ENCODE measurements at regions not wholly inside any gene's neighbourhood (a gene's known extent, or its start where the extent isn't known, plus 50 kb on each side); places are given as distances from the start of the nearest gene placed in this dataset.
"Not testable (repeated sequence)": the region's sequence is repeated elsewhere in the genome, so short reads cannot be mapped to it uniquely, and the experiment has no call there.

DNA sequence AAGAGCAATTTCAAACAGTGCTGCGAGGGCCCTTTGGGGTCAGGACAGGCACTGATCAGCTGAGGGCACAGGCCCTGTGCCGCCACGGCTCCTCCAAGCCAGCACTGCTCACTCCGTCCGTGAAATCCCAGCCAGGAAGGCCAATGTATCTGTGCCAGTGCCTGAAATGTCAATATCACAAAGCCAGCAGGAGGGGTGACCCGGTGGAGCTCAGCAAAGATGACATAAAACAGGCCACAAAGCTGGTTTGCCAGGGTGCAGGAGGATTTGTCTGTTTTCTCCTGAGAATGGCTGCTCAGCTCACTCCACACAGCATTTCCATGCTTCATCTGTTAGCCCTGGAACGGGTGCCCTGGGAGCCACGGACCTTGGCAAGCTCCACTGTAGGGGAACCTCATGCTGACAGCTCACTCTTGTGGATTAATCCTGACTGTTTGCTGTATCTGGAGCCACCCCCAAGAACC lies 192.5 kb upstream of the SULF2 start:
- TF ChIP-seq, protein P1, sequence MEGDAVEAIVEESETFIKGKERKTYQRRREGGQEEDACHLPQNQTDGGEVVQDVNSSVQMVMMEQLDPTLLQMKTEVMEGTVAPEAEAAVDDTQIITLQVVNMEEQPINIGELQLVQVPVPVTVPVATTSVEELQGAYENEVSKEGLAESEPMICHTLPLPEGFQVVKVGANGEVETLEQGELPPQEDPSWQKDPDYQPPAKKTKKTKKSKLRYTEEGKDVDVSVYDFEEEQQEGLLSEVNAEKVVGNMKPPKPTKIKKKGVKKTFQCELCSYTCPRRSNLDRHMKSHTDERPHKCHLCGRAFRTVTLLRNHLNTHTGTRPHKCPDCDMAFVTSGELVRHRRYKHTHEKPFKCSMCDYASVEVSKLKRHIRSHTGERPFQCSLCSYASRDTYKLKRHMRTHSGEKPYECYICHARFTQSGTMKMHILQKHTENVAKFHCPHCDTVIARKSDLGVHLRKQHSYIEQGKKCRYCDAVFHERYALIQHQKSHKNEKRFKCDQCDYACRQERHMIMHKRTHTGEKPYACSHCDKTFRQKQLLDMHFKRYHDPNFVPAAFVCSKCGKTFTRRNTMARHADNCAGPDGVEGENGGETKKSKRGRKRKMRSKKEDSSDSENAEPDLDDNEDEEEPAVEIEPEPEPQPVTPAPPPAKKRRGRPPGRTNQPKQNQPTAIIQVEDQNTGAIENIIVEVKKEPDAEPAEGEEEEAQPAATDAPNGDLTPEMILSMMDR (IDR thresholded peaks at IDR 0.05) = not testable (repeated sequence)
- not testable (repeated sequence) for TF ChIP-seq POLR2A (IDR thresholded peaks at IDR 0.05)
